Astrocyte (in vitro differentiated cells and primary cell): ENCODE measurements at regions not wholly inside any gene's neighbourhood (a gene's known extent, or its start where the extent isn't known, plus 50 kb on each side); places are given as distances from the start of the nearest gene placed in this dataset.

Experiments used
- EZH2 ChIP-seq: IDR thresholded peaks from 2 replicates; pipeline ENCODE4 v1.6.1; 2012; ENCODE audit warnings: mild to moderate bottlenecking, low read length, inconsistent platforms; ENCODE audit not compliant: insufficient read depth
- TF ChIP-seq, protein P1 (sequence below): IDR thresholded peaks from 2 replicates; pipeline ENCODE4 v1.5.1; 2011; ENCODE audit warnings: low read depth, mild to moderate bottlenecking, inconsistent platforms, low read length, moderate library complexity; ENCODE audit not compliant: insufficient read depth

DNA sequence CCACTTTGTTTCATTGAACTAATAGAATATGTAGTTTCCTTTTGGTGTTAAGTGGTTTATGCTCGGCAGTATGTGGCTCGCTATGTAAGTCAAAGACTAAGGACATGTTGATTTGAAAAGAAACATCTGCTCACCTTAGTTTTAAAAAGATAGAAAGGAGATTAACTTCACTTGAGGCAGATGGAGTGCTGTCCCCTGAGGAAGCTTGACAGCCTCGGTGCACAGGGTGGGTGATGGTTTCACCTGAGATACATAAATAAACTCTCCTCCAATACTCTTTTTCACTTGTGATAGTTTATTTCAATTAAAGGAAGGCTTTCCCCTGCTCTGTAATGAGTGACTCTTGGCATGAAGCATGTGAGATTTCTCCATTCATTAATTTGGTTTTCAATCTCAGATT is 70.8 kb upstream of the FMN2 start:
- TF ChIP-seq, protein P1, sequence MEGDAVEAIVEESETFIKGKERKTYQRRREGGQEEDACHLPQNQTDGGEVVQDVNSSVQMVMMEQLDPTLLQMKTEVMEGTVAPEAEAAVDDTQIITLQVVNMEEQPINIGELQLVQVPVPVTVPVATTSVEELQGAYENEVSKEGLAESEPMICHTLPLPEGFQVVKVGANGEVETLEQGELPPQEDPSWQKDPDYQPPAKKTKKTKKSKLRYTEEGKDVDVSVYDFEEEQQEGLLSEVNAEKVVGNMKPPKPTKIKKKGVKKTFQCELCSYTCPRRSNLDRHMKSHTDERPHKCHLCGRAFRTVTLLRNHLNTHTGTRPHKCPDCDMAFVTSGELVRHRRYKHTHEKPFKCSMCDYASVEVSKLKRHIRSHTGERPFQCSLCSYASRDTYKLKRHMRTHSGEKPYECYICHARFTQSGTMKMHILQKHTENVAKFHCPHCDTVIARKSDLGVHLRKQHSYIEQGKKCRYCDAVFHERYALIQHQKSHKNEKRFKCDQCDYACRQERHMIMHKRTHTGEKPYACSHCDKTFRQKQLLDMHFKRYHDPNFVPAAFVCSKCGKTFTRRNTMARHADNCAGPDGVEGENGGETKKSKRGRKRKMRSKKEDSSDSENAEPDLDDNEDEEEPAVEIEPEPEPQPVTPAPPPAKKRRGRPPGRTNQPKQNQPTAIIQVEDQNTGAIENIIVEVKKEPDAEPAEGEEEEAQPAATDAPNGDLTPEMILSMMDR: no peak
- TF ChIP-seq EZH2: no peak
